NCI-H774 (cell line): ENCODE measurements at regions not wholly inside any gene's neighbourhood (a gene's known extent, or its start where the extent isn't known, plus 50 kb on each side); places are given as distances from the start of the nearest gene placed in this dataset.
A peak's percentile ranks its signal among the peaks of the same experiment; 100 is the strongest.

Source experiments
- DNase-seq: peaks from one replicate; lab custom pipeline; 2025; lab: John Stamatoyannopoulos, UW

DNA sequence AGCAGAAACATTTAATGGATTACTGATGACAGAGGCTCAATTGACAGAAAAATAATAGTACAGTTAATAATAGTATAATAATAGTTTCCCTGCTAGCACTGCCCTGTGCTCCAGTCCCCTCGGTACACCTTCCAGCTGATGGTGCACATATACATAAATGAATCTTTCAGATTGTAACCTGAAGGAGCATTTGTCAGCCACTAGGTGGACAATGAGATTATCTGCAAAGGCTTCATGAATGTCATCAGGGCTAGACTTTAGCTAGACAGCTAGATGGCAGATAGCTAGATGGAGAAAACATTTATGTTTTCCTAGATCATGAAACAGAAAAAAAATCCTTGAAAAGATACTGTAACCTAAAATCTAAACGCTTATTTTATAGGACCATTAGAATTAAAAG, 304.4 kb upstream of the SMC2 start:
- DNase-seq, result no peak

DNA sequence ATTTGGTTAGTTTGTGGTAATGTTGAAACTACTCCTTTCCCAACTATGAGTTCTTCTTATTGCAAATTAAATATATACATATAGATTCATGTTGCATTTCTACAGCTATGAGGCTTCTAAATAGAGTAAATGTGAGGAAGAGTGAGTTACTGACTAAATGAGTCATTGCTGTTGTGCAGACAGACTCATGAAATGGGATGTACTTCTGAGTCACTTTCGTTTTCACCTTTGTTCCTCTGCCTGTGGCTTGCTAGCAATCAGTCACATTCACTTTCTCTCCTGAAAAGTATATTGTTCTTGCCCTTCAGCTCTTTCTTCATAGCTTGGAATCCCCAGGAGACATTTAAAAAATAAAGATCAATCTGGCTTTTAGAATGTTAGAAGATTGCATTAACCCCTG, 295.5 kb upstream of the SMC2 start:
- peak; percentile 27 for DNase-seq

DNA sequence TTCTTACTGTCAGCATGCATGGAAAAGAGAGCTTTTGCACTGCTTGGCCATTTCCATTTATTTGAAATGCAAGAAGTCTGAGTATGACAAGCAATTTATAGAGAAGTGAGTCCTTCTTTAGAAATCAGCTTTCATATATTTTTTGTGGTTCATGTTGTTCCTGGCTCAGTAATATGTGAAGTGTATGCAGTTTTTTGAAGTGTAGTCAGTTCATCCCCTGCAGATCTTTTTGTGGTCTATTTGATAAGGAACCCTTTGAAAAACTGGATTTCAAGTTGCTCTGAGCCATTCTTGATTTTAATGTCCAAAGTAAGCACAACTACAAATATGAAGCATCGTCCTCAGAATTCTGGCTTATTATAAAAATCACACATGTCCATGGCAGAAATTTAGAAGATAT, 294.1 kb upstream of the SMC2 start:
- no peak for DNase-seq

DNA sequence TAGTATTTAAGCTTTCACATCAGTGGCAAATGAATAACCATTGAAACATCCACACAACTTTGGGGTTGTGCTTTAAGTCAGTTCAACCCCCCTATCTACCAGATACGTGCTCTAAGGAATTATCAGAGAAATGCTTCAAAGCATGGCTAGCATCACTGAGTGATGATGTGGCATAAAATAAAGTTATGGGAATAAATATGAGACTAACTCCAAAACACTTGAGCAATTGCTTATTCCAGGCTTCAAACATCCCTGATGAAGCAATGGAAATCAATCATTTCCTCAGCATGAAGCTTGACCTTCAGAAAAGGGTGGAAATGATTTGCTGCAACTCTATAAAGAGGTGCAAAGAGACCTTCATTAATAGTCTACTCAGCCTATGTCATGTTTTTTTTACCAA, 292.0 kb upstream of the SMC2 start:
- no peak for DNase-seq

DNA sequence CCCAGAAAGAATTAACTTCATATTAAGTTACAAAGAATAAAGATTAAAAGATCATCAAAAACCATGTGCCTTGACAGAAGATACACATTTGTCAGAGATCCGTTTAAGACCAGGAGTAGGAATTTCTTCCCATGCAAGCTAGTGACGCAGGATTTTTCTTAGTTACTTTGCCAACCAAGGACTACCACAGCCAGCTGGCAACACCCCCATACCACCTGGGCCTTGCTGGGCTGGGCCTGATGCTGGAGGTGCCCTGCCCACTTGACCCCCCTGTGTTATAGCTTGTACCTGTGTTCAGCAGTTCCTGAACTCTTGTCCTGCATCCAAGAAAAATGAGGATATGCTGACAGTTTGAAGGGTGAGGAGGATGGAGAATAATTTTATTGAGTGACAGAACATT, 290.9 kb upstream of the SMC2 start:
- no peak for DNase-seq

DNA sequence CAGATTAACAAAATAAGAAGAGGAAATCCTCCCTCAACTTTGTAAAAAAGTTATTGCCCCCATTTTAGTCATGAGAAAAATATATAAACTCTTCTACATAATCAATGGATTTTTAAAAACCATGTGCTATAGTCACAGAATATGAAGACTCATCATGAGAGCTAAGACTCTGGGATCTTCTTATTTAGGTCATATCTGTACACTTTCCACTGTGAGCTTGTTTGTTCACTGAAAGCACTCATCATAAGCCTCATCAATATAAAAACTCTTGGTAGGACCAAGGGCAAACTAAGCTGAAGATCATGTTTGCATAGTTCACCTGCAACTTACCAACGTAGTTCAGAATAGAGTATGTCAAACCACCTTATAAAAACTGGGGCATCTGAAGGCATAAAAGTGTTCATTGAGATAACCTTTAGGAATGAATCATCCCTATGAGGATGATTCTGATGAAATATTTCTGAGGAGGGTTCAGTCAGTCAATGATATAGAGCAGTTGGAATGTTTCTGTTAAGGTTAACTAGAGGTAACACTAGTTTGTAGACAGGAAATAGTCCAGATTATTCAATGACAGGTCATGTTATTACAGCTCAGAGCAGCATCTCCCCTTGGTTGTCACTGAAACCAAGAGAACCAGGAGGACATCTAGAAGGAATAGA, 289.9 kb upstream of the SMC2 start:
- no peak for DNase-seq

DNA sequence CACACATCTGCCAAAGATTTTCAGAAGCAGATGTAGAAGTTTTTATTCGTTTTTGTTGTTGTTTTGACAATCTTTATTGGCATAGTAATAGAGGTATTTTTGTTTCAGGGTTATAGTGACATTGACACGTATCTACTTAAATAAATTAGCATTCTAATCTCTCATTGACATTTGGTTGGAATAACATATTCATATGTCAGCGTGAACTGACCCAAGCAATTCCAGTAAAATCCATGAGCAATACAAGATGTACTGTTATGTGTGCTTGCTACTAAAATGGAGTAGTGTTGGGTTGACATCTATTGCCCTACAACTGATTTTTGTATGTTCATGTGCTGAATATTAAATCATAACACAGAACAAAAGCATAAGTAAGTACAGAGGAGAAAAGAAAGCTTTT, 284.4 kb upstream of the SMC2 start:
- no peak for DNase-seq

DNA sequence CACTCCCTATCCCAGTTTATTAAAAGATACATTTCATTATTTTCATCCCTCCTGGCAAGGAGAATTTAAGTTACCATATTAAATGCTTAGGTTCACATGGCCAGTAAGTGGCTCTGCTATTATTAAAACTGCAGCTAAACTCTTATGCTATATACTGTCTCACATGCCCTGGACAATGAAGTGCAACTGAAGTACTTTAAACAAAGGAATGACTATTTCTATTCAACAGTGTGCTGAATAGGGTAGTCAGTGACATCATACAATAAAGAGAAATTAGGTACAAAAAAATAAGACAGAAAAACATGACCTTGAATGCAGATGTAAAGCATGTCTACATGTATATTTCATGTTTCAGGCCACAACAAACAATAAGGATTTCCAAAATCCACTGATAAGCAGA, 282.6 kb upstream of the SMC2 start:
- DNase-seq, result peak; percentile 39

DNA sequence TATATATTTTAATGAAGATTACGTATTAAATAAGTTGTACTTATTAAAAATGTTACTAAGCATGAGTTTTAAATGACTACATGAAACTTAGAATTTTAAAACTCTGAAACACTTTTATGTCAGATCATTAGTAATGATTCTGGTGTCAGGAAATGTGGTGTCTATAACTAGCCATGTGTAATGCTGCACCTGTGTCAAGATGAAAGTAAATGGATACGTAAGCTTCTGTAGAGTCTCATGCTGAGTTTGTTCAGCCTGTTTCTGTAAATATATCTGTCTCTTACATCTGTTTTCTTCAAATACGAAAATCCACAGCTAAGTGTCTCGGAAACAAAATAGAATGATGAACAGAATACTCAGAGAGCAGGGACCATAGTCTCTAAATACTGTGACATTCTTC, 278.0 kb upstream of the SMC2 start:
- no peak for DNase-seq

DNA sequence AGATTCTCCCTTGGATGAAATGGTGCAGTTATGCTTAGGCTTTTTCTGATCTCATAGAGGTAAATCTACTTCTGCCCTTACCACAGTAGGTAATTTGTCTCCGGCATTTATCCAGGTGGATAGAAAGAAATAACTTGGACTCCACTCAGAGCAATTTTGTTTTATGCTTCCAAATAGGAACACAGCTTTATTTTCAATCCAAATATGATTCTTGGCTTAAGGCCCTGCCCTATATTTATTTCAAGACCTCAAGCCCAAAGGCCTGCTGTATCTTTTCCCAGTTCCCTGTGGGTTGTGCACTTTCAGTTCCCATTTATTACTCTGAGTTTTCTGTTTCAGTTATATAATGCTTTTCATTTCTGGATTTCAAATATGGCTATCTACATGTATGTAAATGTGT, 274.2 kb upstream of the SMC2 start:
- no peak for DNase-seq

DNA sequence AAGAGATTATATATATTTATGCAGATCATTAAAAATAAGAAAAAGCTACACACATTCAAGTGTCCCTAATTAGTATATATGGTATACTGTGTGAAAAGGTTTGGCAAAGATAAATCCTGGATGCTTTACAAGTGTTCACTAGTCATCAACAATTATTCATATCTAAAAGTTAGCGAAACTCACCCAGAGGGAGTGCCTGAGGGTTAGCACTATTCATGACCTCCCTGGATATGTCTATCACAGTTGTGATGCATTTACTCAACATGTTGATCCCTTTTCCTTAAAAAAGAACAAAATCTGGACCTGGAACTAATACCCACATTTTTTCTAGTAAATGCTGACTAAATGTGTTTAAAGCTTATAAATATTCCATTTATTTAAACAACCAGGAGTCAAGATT, 273.0 kb upstream of the SMC2 start:
- no peak for DNase-seq

DNA sequence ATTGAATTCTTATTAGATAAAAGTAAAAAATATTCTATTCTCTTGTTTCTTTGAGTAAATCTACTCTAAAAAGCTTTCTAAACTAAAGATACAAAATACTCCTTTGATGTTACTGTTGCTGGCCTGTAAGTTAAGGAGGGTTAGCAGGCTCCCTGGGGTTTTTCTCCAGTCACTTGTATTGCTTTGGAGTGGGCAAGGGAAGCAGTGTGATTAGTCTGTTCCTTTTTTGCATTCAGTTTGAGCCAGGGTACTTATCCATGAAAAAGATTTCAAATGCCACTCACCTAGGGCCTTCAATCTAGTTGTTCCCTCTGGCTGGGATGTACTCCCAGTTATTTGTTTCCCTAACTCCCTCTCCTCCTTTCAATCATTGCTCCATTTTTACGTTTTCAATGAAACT, 256.2 kb upstream of the SMC2 start:
- DNase-seq, result no peak

DNA sequence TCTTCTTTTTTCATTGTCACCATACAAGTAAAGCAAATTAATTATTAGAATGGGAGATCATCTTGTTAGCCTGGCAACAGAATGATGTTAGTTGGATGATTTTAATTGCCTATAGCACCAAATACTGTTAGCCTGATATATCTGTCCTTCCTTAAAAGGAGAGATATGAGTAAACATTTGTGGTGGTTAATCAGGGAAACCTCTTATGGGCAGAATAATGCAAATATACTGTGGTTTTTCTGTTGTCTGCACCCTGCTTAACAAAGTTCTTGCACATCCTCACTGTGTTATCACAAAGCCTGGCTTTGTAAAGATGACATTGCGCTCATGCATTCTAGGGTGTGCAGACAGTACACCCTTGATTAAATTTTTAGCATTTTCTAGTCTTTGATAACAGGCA, 254.9 kb upstream of the SMC2 start:
- no peak for DNase-seq

DNA sequence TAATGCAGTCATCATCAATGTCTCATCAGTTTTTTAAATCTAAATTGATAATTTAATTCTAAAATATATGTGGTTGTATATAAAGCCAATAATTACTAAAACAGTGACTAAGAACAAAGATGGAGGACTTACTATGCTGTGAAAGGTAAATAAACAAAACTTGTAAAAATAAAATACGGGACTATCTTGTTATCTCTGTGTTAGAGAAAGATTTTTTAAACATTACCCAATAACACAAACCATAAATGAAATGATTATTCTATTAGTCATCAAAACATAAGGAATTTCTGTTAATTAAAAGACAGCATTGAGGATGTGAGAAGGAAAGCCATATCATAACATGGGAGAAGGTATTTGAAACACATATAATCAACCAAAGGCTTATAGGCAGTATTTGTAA, 226.2 kb upstream of the SMC2 start:
- DNase-seq, result no peak

DNA sequence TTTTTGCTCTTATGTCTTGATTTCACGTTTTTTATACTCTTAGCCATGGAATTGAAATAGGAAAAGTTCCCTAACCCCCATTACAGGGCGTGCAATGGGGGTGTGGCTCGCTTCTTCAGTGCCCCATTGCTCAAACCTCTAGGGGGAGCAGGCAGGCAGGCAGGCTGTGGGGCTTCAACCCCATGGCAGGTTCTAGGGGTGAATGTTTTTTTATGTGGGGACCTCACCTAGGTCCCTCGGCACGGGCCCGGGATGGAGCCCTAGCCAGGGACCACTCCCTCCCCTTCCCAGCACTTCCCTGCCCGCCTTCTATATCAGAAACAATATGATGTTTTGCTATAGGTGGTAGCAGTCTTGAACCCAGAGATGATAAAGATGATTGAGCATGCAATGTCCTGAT, 221.3 kb upstream of the SMC2 start:
- no peak for DNase-seq

DNA sequence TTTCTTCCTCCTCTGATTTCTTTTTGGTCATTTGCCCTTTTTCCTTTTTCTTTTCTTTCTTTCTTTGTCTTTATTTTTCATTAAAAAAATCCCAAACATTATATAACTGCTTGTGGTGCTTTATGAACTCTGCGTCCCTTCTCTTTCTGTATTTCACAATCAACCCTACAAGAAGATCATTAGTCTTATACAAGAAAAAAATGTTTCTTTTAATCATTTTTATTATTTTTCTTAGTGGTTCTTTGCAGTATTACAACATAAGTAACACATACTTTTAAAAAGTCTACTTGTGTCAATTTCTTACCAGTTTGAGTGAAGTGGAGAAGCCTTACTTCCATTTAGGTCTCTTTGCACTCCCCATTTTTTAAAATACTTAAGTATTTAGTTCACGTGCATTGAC, 212.7 kb upstream of the SMC2 start:
- no peak for DNase-seq

DNA sequence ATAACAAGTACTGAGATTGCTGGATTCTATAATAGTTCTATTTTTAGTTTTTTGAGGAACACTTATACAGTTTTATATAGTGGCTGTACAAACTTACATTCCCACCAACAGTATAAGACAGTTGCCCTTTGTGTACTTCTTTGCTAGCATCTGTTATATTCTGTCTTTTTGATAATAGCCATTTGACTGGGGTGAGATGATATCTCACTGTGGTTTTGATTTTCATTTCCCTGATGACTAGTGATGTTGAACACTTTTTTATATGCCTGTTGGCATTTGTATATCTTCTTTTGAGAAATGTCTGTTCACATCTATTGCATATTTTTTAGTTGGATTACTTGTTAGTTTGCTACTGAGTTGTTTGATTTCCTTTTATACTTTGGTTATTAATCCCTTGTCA, 204.1 kb upstream of the SMC2 start:
- DNase-seq, result no peak

DNA sequence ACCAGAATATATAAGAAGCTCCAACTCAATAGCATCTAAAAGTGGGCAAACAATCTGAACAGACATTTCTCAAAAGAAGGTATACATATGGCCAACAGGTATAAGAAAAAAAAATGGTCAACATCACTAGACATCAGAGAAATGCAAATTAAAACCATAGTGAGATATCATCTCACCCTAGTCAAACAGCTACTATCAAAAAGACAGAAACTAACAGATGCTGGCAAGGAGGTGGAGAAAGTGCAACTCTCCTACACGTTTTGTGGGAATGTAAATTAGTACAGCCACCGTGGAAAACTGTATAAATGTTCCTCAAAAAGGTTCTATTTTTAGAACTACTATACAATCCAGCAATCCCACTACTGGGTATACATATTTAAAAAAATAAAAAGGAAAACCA, 199.9 kb upstream of the SMC2 start:
- DNase-seq, result no peak

DNA sequence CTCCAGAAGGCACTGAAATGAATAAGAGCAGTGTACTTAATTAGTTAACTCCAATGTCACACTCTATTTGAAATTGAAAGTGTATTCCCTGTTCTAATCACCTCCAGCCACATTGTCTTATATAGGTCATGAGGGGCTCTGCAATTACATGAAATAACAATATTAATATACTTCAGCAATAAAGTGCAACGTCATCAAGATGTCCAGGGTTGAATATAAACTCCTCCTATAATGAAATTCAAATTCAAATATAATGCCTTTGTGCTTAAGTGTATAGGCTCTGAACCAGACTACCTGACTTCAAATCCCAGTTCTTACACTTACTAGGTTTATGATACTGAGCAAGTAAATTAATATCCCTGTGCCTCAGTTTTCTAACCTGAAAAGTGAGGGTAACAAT, 195.6 kb upstream of the SMC2 start:
- DNase-seq, result no peak

DNA sequence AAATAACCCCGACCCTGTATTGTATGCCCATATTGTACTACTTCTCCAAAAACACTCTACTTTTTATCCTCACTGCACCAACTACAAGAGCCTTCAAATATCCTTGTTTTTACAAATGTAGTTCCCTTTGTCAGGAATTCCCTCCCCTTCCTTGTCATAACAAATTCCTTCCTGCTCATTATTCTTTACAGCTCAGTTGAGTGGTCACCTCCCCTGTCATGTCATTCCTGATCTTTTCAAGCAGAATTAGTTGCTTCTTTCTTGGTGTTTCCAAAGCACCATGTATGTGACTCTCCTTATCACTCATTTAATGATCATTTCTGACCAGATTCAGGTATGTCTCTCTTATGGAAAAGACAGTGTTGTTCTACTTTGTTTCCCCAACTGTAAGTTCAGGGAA, 194.2 kb upstream of the SMC2 start:
- no peak for DNase-seq

DNA sequence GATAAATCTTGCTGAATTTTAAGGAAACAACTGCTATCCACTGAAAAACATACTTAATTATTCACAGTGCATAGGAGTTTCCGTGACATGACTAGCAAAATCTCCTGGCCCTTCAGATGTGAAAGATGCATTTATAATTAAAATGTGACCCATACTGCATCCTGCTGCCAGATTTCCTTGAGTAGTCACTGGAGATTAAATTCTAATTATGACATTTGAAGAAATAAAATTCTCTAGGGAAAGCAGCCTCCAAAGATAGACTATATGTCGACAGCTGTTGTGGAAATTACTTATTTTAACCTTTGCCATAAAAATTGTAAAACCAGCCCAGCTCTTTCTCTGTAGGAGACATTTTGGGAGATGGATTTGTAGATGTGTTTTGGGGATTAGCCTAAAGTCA, 193.6 kb upstream of the SMC2 start:
- DNase-seq, result no peak

DNA sequence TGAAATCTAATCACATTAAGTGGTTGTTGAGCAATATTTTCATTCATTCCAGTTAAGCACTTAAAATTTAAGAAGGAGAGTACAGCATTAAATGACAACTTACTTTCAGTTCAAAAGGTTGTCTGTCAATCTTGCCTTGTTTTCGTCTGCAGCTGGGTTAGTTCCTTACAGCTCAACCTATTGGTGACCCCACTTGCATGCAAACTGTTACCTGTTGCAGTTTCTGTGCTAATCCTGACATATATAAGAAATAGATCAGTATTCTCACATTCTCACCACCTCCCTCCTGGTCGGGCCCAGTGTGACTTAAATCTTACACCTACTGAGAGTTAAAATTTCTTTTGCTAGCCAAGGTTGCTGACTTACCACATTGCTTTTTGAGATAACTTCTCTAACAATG, 191.8 kb upstream of the SMC2 start:
- no peak for DNase-seq

DNA sequence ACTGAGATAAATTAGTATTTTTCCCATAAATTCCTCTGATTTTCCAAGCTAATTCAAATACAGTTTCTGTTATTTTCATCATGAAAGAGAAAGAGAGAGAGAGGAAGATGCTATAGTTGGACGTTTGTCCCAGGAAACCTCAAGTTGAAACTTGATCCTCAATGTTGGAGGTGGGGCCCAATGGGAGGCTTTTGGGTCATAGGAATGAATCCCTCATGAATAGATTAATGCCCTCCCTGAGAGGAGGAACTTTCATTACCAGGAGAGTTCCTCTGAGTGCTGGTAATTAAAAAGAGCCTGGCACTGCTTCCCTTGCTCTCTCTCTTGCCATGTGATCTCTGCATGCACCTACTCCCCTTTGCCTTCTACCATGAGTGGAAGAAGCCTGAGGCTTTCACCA, 189.9 kb upstream of the SMC2 start:
- DNase-seq, result no peak

DNA sequence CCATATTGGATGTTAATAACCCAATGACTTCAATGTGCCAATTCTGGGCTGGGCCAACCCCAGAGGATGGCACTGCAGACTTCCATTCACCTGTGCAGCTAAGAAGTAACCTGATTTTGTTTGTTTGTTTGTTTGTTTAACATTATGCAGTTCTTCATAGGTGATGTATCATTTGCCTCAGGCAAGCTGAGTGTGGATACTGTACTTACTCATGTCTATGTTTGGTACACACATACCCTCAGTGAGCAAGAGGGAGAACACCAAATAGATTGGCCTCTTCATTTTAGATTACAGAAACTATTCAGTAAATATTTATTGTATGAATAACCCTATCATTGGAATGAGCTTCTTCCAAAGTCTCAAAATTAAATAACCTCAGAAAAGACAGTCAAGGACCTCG, 180.2 kb upstream of the SMC2 start:
- DNase-seq, result no peak

DNA sequence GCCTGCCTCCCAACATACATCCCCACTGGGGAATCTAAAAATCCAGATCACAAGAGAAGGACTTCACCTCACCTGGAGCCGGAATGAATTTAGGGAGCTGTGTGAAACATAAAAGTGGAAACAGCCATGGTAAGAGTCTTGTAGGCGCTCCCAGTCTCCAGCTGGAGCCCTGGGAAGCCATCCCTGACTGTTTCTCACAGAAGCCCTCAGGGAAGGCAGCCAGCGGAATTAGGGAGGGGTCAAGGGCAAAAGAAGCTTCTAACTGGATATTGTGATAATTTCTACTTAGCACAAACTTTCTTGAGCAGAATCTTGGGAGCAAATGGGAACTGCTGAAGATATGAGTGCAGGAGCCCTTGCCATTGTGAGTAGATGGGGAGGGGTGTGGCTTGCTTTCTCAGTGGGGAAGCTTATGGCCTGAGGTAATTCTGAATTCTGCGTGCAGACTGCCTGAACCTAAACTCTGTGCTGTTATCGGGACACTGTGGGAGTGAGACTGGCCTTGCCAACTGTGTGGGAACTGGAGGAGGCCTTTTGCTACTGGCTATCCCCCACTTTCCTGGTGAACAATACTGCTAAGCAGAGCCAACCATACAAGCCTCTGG, 174.4 kb upstream of the SMC2 start:
- DNase-seq, result no peak
